ENCODE measurements at regions not wholly inside any gene's neighbourhood (a gene's known extent, or its start where the extent isn't known, plus 50 kb on each side); places are given as distances from the start of the nearest gene placed in this dataset.

GRCh38 chr10:124296813-124297788 is 121.6 kb downstream of the OAT start:
- TF ChIP-seq POLR2A (IDR thresholded peaks at IDR 0.05) (no peak), CTCF (IDR thresholded peaks at IDR 0.05) (no peak)
- Histone ChIP-seq H3K27me3 (no peaks in the 10 kb centered on the region), H3K4me3 (no peak overlapping the region), H3K4me1 (no peaks in the 10 kb centered on the region), H3K9me3 (no peaks in the 10 kb centered on the region), H3K36me3 (no peaks in the 10 kb centered on the region), H3K27ac (no peak overlapping the region)
- DNase-seq (peak in 1 of 3 donors; percentile 29), ATAC-seq (no peak)
- WGBS (ENCODE audit: insufficient coverage, low coverage, low lambda C conversion rate, missing lambda C conversion rate), result 65% methylated on average over 5 of the region's 11 CpGs
- intact Hi-C loops (cut with DNase I), result no loop called here

- intact Hi-C loops (cut with DNase I), result no loop called here
- TF ChIP-seq CTCF (IDR thresholded peaks at IDR 0.05), result no peak
- Histone ChIP-seq H3K9me3 (no peaks in the 10 kb centered on the region), H3K4me3 (no peak overlapping the region), H3K27ac (no peak overlapping the region), H3K4me1 (no peaks in the 10 kb centered on the region), H3K27me3 (no peaks in the 10 kb centered on the region), H3K36me3 (no peaks in the 10 kb centered on the region)
- DNase-seq (peak in 1 of 3 donors; percentile 44), ATAC-seq (peak in 2 of 4 donors; percentile 9 to 33)
- WGBS (ENCODE audit: insufficient coverage, low coverage, low lambda C conversion rate, missing lambda C conversion rate), result 73% methylated on average over 4 of the region's 9 CpGs
Measured at GRCh38 chr10:124296121-124296812, 122.5 kb downstream of the OAT start.

- 84% methylated on average over 7 of the region's 22 CpGs for WGBS (ENCODE audit: insufficient coverage, low coverage, low lambda C conversion rate, missing lambda C conversion rate)
- TF ChIP-seq CTCF (IDR thresholded peaks at IDR 0.05), result no peak
- no peak for TF ChIP-seq POLR2A (IDR thresholded peaks at IDR 0.05)
- H3K27ac ChIP-seq, result no peak overlapping the region
- ATAC-seq (no peak), DNase-seq (peak in 1 of 3 donors; percentile 42)
- intact Hi-C loops (cut with DNase I), result no loop called here
- H3K9me3 ChIP-seq, result no peaks in the 10 kb centered on the region
- H3K27me3 ChIP-seq, result no peaks in the 10 kb centered on the region
- H3K4me1 ChIP-seq, result no peaks in the 10 kb centered on the region
- no peaks in the 10 kb centered on the region for H3K36me3 ChIP-seq
- H3K4me3 ChIP-seq, result no peak overlapping the region
Measured at GRCh38 chr10:124294811-124295770, 123.6 kb downstream of the OAT start.
